K562 (cell line): ENCODE measurements at regions not wholly inside any gene's neighbourhood (a gene's known extent, or its start where the extent isn't known, plus 50 kb on each side); places are given as distances from the start of the nearest gene placed in this dataset.

Source experiments
- CBX2 ChIP-seq: fragments of 200-600 bp; sonication (generic); IDR thresholded peaks from one replicate; pipeline ENCODE4 v1.6.1; 2012; ENCODE audit warnings: mild to moderate bottlenecking, low read length, inconsistent platforms; ENCODE audit not compliant: insufficient read depth, poor library complexity, severe bottlenecking
- MTA1 ChIP-seq: fragments of 450-650 bp; IDR thresholded peaks from 2 replicates; pipeline ENCODE4 v1.6.1; 2017; ENCODE audit warnings: borderline replicate concordance
- POLR2AphosphoS5 ChIP-seq: IDR thresholded peaks from 2 replicates; pipeline ENCODE4 v1.6.1; 2011; ENCODE audit warnings: mild to moderate bottlenecking, low read depth, low read length, moderate library complexity; ENCODE audit not compliant: control insufficient read depth, insufficient read depth
- RNF2 ChIP-seq: sonication (generic); IDR thresholded peaks from 2 replicates; pipeline ENCODE4 v1.6.1; 2016
- SRF ChIP-seq, 2 experiments: fragments of 250-450, 450-650 bp in 1 of 2; sonication (Bioruptor Pico) in 1 of 2; sonication (generic) in 1 of 2; formaldehyde crosslinking; IDR thresholded peaks; 2 replicates each; pipeline versions ENCODE4 v1.5.0 to v1.5.1; 2020 to 2022; ENCODE audit warnings: mild to moderate bottlenecking in 1 of 2, missing genetic modification reagents in 1 of 2
- TEAD4 ChIP-seq, 2 experiments: sonication (generic) in 1 of 2; formaldehyde crosslinking in 1 of 2; IDR thresholded peaks; 2 replicates each; pipeline versions ENCODE4 v1.6.1 to v1.8.0; 2012 to 2022; ENCODE audit warnings: borderline replicate concordance in 1 of 2, inconsistent platforms in 1 of 2, low read length in 1 of 2, mild to moderate bottlenecking in 1 of 2, missing genetic modification reagents in 1 of 2
- TGIF2 ChIP-seq: sonication (generic); formaldehyde crosslinking; IDR thresholded peaks from 2 replicates; pipeline ENCODE4 v1.8.1; 2022; ENCODE audit warnings: mild to moderate bottlenecking, missing genetic modification reagents, moderate library complexity
- ZNF184 ChIP-seq: sonication (generic); formaldehyde crosslinking; IDR thresholded peaks from 2 replicates; pipeline ENCODE4 v1.5.0; 2020; ENCODE audit warnings: missing genetic modification reagents
- TF ChIP-seq, protein P1 (sequence below): IDR thresholded peaks from 3 replicates; pipeline ENCODE4 v1.6.1; 2011; ENCODE audit warnings: borderline replicate concordance, mild to moderate bottlenecking, moderate library complexity; ENCODE audit not compliant: insufficient read length; ENCODE audit errors: extremely low read depth
- TF ChIP-seq, protein P2 (sequence below): sonication (generic); formaldehyde crosslinking; IDR thresholded peaks from 2 replicates; pipeline ENCODE4 v1.8.1; 2023; ENCODE audit warnings: mild to moderate bottlenecking, missing genetic modification reagents
- TF ChIP-seq, protein P3 (sequence below), 3 experiments: IDR thresholded peaks in 2 of 3; conservative IDR thresholded peaks in 1 of 3; 2 replicates each; pipeline ENCODE4 v1.5.1; 2011 to 2012; ENCODE audit warnings: low read length in 3 of 3, mild to moderate bottlenecking in 3 of 3, control low read depth in 2 of 3, improper control_type of control experiment in 1 of 3, inconsistent platforms in 1 of 3, low read depth in 1 of 3, mixed read lengths in 1 of 3, moderate library complexity in 1 of 3; ENCODE audit not compliant: insufficient read depth in 2 of 3

DNA sequence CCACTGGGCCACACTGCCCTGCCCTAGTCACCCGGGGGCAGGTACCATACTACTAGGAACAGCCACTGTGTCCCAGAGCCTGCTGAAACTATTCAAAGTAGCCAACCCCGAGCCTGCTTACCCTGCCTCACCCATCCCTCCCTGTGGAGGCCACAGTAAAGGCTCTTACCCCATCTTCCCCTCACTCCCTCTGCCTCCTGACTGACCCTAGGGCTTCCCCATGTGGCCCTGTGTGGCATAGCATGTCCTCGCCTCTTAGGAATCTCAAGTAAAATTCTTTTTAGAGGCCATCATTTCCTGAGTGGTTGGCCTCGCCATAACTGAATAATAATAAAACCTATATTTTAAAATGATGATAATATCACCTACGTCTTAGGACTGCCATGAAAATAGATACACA, 112.2 kb upstream of the SLC6A11 start:
- TF ChIP-seq SRF (CRISPR knock-in tag; IDR thresholded peaks at IDR 0.05) = no peak
- TF ChIP-seq TEAD4 (IDR thresholded peaks at IDR 0.05; ENCODE audit: low read length) = no peak
- TF ChIP-seq TEAD4 (CRISPR knock-in tag; IDR thresholded peaks at IDR 0.05; ENCODE audit: borderline replicate concordance) = no peak
- no peak for TF ChIP-seq MTA1
- TF ChIP-seq, protein P1, sequence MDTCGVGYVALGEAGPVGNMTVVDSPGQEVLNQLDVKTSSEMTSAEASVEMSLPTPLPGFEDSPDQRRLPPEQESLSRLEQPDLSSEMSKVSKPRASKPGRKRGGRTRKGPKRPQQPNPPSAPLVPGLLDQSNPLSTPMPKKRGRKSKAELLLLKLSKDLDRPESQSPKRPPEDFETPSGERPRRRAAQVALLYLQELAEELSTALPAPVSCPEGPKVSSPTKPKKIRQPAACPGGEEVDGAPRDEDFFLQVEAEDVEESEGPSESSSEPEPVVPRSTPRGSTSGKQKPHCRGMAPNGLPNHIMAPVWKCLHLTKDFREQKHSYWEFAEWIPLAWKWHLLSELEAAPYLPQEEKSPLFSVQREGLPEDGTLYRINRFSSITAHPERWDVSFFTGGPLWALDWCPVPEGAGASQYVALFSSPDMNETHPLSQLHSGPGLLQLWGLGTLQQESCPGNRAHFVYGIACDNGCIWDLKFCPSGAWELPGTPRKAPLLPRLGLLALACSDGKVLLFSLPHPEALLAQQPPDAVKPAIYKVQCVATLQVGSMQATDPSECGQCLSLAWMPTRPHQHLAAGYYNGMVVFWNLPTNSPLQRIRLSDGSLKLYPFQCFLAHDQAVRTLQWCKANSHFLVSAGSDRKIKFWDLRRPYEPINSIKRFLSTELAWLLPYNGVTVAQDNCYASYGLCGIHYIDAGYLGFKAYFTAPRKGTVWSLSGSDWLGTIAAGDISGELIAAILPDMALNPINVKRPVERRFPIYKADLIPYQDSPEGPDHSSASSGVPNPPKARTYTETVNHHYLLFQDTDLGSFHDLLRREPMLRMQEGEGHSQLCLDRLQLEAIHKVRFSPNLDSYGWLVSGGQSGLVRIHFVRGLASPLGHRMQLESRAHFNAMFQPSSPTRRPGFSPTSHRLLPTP = no peak
- TF ChIP-seq, protein P2, sequence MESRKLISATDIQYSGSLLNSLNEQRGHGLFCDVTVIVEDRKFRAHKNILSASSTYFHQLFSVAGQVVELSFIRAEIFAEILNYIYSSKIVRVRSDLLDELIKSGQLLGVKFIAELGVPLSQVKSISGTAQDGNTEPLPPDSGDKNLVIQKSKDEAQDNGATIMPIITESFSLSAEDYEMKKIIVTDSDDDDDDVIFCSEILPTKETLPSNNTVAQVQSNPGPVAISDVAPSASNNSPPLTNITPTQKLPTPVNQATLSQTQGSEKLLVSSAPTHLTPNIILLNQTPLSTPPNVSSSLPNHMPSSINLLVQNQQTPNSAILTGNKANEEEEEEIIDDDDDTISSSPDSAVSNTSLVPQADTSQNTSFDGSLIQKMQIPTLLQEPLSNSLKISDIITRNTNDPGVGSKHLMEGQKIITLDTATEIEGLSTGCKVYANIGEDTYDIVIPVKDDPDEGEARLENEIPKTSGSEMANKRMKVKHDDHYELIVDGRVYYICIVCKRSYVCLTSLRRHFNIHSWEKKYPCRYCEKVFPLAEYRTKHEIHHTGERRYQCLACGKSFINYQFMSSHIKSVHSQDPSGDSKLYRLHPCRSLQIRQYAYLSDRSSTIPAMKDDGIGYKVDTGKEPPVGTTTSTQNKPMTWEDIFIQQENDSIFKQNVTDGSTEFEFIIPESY (CRISPR knock-in tag) = no peak
- TF ChIP-seq, protein P3, sequence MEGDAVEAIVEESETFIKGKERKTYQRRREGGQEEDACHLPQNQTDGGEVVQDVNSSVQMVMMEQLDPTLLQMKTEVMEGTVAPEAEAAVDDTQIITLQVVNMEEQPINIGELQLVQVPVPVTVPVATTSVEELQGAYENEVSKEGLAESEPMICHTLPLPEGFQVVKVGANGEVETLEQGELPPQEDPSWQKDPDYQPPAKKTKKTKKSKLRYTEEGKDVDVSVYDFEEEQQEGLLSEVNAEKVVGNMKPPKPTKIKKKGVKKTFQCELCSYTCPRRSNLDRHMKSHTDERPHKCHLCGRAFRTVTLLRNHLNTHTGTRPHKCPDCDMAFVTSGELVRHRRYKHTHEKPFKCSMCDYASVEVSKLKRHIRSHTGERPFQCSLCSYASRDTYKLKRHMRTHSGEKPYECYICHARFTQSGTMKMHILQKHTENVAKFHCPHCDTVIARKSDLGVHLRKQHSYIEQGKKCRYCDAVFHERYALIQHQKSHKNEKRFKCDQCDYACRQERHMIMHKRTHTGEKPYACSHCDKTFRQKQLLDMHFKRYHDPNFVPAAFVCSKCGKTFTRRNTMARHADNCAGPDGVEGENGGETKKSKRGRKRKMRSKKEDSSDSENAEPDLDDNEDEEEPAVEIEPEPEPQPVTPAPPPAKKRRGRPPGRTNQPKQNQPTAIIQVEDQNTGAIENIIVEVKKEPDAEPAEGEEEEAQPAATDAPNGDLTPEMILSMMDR (IDR thresholded peaks at IDR 0.05 in 2 of 3, conservative IDR thresholded peaks at IDR 0.05 in 1 of 3; ENCODE audit: insufficient read depth in 2 of 3, low read depth in 1 of 3, low read length in 3 of 3) = peak; percentile 24 to 47 (median 30); a peak in 3 of 6 replicates
- no peak for TF ChIP-seq RNF2
- TF ChIP-seq TGIF2 = no peak
- no peak for TF ChIP-seq CBX2
- TF ChIP-seq POLR2AphosphoS5 = no peak
- TF ChIP-seq ZNF184 (CRISPR knock-in tag) = no peak
